Chondrocyte (in vitro differentiated cells): ENCODE measurements at regions not wholly inside any gene's neighbourhood (a gene's known extent, or its start where the extent isn't known, plus 50 kb on each side); places are given as distances from the start of the nearest gene placed in this dataset.

Experiments used
- DNase-seq: peaks from one replicate; pipeline ENCODE4 v3.0.0; 2021; ENCODE audit warnings: mixed read lengths, low spot score
- H3K27ac Mint-ChIP-seq: one replicate; pipeline ENCODE4 v1.8.0; 2021; ENCODE audit warnings: mild to moderate bottlenecking, moderate library complexity, mixed read lengths; ENCODE audit not compliant: unreplicated experiment
- H3K27me3 Mint-ChIP-seq: 2 replicates; pipeline ENCODE4 v1.8.0; 2021; ENCODE audit warnings: low read depth, mixed read lengths
- H3K36me3 Mint-ChIP-seq: 2 replicates; pipeline ENCODE4 v1.8.0; 2021; ENCODE audit warnings: low read depth, mixed read lengths
- H3K4me1 Mint-ChIP-seq: 2 replicates; pipeline ENCODE4 v1.8.0; 2021; ENCODE audit warnings: low read depth, mild to moderate bottlenecking, mixed read lengths
- H3K4me3 Mint-ChIP-seq: one replicate; pipeline ENCODE4 v1.8.0; 2021; ENCODE audit warnings: mild to moderate bottlenecking, moderate library complexity, mixed read lengths; ENCODE audit not compliant: unreplicated experiment
- H3K9me3 Mint-ChIP-seq: 2 replicates; pipeline ENCODE4 v1.8.0; 2021; ENCODE audit warnings: low read depth, mixed read lengths
- TF ChIP-seq, protein P1 (sequence below): fragments of 200-600 bp; sonication (generic); IDR thresholded peaks from 2 replicates; pipeline ENCODE4 v1.5.0; 2021; ENCODE audit warnings: antibody characterized with exemption, mild to moderate bottlenecking, moderate library complexity

GRCh38 chr12:111174251-111174960 lies 194.5 kb downstream of the PHETA1 start:
- H3K4me3 Mint-ChIP-seq = no peak overlapping the region
- no peaks in the 10 kb centered on the region for H3K4me1 Mint-ChIP-seq
- H3K36me3 Mint-ChIP-seq = no peaks in the 10 kb centered on the region

GRCh38 chr12:111173836-111174235 lies 195.1 kb downstream of the PHETA1 start:
- Mint-ChIP-seq H3K4me3 (no peak overlapping the region), H3K27me3 (peaks cover 48% of the 10 kb centered on the region), H3K4me1 (no peaks in the 10 kb centered on the region), H3K27ac (no peak overlapping the region), H3K9me3 (no peaks in the 10 kb centered on the region), H3K36me3 (no peaks in the 10 kb centered on the region)
- no peak for DNase-seq
- TF ChIP-seq, protein P1, sequence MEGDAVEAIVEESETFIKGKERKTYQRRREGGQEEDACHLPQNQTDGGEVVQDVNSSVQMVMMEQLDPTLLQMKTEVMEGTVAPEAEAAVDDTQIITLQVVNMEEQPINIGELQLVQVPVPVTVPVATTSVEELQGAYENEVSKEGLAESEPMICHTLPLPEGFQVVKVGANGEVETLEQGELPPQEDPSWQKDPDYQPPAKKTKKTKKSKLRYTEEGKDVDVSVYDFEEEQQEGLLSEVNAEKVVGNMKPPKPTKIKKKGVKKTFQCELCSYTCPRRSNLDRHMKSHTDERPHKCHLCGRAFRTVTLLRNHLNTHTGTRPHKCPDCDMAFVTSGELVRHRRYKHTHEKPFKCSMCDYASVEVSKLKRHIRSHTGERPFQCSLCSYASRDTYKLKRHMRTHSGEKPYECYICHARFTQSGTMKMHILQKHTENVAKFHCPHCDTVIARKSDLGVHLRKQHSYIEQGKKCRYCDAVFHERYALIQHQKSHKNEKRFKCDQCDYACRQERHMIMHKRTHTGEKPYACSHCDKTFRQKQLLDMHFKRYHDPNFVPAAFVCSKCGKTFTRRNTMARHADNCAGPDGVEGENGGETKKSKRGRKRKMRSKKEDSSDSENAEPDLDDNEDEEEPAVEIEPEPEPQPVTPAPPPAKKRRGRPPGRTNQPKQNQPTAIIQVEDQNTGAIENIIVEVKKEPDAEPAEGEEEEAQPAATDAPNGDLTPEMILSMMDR = no peak

More at GRCh38 chr12:111174251-111174960, 194.5 kb downstream of the PHETA1 start:
- Mint-ChIP-seq H3K9me3 (no peaks in the 10 kb centered on the region), H3K27me3 (peaks cover 48% of the 10 kb centered on the region), H3K27ac (no peak overlapping the region)
- TF ChIP-seq, protein P1 = peak; percentile 38
- no peak for DNase-seq

DNA sequence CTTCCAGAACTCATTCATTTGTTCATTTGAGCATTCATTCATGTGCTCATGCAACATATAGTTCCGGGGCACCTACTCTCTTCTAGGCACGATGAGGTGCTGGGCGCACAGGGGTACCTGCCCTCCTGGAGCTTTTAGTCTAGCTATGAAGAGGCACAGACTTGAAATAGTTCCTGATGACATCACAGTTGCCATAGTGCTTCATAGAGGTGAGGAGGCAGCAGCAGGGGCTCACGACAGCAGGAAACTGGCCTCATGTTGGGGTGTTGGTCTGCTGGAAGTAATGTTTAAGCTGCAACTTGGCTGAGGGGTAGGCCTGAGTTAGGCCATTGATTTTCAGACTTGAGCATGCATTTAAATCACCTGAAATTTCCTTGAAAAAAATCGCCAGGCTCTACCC lies 195.5 kb downstream of the PHETA1 start:
- TF ChIP-seq, protein P1 = no peak
- H3K4me1 Mint-ChIP-seq = no peaks in the 10 kb centered on the region
- peaks cover 49% of the 10 kb centered on the region for H3K27me3 Mint-ChIP-seq
- no peak overlapping the region for H3K4me3 Mint-ChIP-seq
- no peaks in the 10 kb centered on the region for H3K36me3 Mint-ChIP-seq
- no peak for DNase-seq
- no peak overlapping the region for H3K27ac Mint-ChIP-seq
- H3K9me3 Mint-ChIP-seq = no peaks in the 10 kb centered on the region

- Mint-ChIP-seq H3K36me3 (no peaks in the 10 kb centered on the region), H3K4me3 (no peak overlapping the region), H3K4me1 (no peaks in the 10 kb centered on the region), H3K27ac (no peak overlapping the region), H3K9me3 (no peaks in the 10 kb centered on the region), H3K27me3 (peaks cover 49% of the 10 kb centered on the region)
- TF ChIP-seq, protein P1 = no peak
- no peak for DNase-seq
Measured at GRCh38 chr12:111172786-111173185, 196.1 kb downstream of the PHETA1 start.

- Mint-ChIP-seq H3K36me3 (no peaks in the 10 kb centered on the region), H3K4me1 (no peaks in the 10 kb centered on the region), H3K27me3 (peaks cover 51% of the 10 kb centered on the region), H3K4me3 (no peak overlapping the region), H3K9me3 (no peaks in the 10 kb centered on the region), H3K27ac (no peak overlapping the region)
- TF ChIP-seq, protein P1 = no peak
- no peak for DNase-seq
Measured at GRCh38 chr12:111171832-111172231, 197.1 kb downstream of the PHETA1 start.
